ENCODE measurements at regions not wholly inside any gene's neighbourhood (a gene's known extent, or its start where the extent isn't known, plus 50 kb on each side); places are given as distances from the start of the nearest gene placed in this dataset.

- Mint-ChIP-seq H3K27ac (no peak overlapping the region), H3K36me3 (ENCODE audit: low read depth) (no peaks in the 10 kb centered on the region), H3K9me3 (peaks cover 6% of the 10 kb centered on the region), H3K4me3 (no peak overlapping the region), H3K4me1 (ENCODE audit: low read depth) (no peaks in the 10 kb centered on the region), H3K27me3 (peaks cover 5% of the 10 kb centered on the region)
- ChIA-PET POLR2A (no interaction called here), CTCF (interaction anchor here (0.7 kb wide), 1 partner anchor 258 kb away, joined by 6 read pairs; no protein-coding TSS in a partner anchor)
- ATAC-seq (no peak), DNase-seq (no peak)
- no peak for TF ChIP-seq CTCF (IDR thresholded peaks at IDR 0.05)
- intact Hi-C loops (cut with micrococcal nuclease), result no loop called here
Observed at GRCh38 chr16:54493594-54493993, 207.0 kb upstream of the IRX3 start.

GRCh38 chr16:54493061-54493460 lies 206.5 kb upstream of the IRX3 start:
- POLR2A ChIA-PET, result no interaction called here
- H3K27me3 Mint-ChIP-seq, result peaks cover 5% of the 10 kb centered on the region
- no peak overlapping the region for H3K27ac Mint-ChIP-seq
- H3K9me3 Mint-ChIP-seq, result peaks cover 6% of the 10 kb centered on the region
- H3K36me3 Mint-ChIP-seq (ENCODE audit: low read depth), result no peaks in the 10 kb centered on the region
- H3K4me3 Mint-ChIP-seq, result no peak overlapping the region
- no peak for ATAC-seq
- no peaks in the 10 kb centered on the region for H3K4me1 Mint-ChIP-seq (ENCODE audit: low read depth)
- TF ChIP-seq CTCF (IDR thresholded peaks at IDR 0.05), result no peak
- CTCF ChIA-PET, result no interaction called here
- intact Hi-C loops (cut with micrococcal nuclease), result no loop called here
- no peak for DNase-seq

GRCh38 chr16:54490112-54490488 lies 203.5 kb upstream of the IRX3 start:
- no peak for DNase-seq

GRCh38 chr16:54489225-54490111 lies 202.9 kb upstream of the IRX3 start:
- ATAC-seq (no peak), DNase-seq (no peak)
- TF ChIP-seq CTCF (IDR thresholded peaks at IDR 0.05), result no peak
- H3K9me3 Mint-ChIP-seq, result no peaks in the 10 kb centered on the region
- H3K4me3 Mint-ChIP-seq, result no peak overlapping the region
- ChIA-PET CTCF (no interaction called here), POLR2A (interaction anchor here (0.7 kb wide), 1 partner anchor 1187 kb away, joined by 3 read pairs; no protein-coding TSS in a partner anchor)
- intact Hi-C loops (cut with micrococcal nuclease), result no loop called here
- H3K27me3 Mint-ChIP-seq, result no peaks in the 10 kb centered on the region
- no peaks in the 10 kb centered on the region for H3K4me1 Mint-ChIP-seq (ENCODE audit: low read depth)
- H3K36me3 Mint-ChIP-seq (ENCODE audit: low read depth), result no peaks in the 10 kb centered on the region
- H3K27ac Mint-ChIP-seq, result no peak overlapping the region

More at GRCh38 chr16:54490112-54490488, 203.5 kb upstream of the IRX3 start:
- CTCF ChIA-PET, result no interaction called here
- POLR2A ChIA-PET, result interaction anchor here (0.7 kb wide), 1 partner anchor 1187 kb away, joined by 3 read pairs; no protein-coding TSS in a partner anchor
- H3K4me3 Mint-ChIP-seq, result no peak overlapping the region
- ATAC-seq, result no peak
- no peaks in the 10 kb centered on the region for H3K27me3 Mint-ChIP-seq
- H3K36me3 Mint-ChIP-seq (ENCODE audit: low read depth), result no peaks in the 10 kb centered on the region
- intact Hi-C loops (cut with micrococcal nuclease), result no loop called here
- H3K4me1 Mint-ChIP-seq (ENCODE audit: low read depth), result no peaks in the 10 kb centered on the region
- TF ChIP-seq CTCF (IDR thresholded peaks at IDR 0.05), result no peak
- no peaks in the 10 kb centered on the region for H3K9me3 Mint-ChIP-seq
- H3K27ac Mint-ChIP-seq, result no peak overlapping the region

- no peak overlapping the region for H3K4me3 Mint-ChIP-seq
- CTCF ChIA-PET, result no interaction called here
- no peaks in the 10 kb centered on the region for H3K9me3 Mint-ChIP-seq
- H3K27ac Mint-ChIP-seq, result no peak overlapping the region
- DNase-seq (no peak), ATAC-seq (no peak)
- TF ChIP-seq CTCF (IDR thresholded peaks at IDR 0.05), result no peak
- H3K4me1 Mint-ChIP-seq (ENCODE audit: low read depth), result no peaks in the 10 kb centered on the region
- no peaks in the 10 kb centered on the region for H3K36me3 Mint-ChIP-seq (ENCODE audit: low read depth)
- H3K27me3 Mint-ChIP-seq, result no peaks in the 10 kb centered on the region
- POLR2A ChIA-PET, result no interaction called here
- intact Hi-C loops (cut with micrococcal nuclease), result no loop called here
Observed at GRCh38 chr16:54488729-54489128, 202.1 kb upstream of the IRX3 start.
